ENCODE measurements at regions not wholly inside any gene's neighbourhood (a gene's known extent, or its start where the extent isn't known, plus 50 kb on each side); places are given as distances from the start of the nearest gene placed in this dataset.

DNA sequence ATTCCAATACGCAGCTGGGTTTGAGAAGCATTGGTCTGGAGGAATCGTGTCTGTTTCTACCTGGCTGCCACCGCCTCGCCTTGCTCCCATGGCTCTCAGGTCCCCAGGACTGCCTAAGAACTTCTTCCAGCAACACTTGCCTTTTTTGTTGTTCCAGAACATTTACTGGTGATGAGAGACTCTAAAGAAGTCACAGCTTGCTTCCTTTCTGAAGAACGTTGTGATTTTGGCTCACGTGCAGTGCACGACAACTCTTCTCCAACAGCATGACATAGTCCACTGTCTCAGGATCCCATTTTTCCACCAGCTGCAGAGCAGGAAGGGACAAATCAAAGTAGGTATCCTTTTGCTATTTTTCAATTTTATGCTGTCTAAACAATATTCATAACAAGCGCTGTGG, 940.9 kb downstream of the SLC4A3 start:
- TF ChIP-seq CTCF (IDR thresholded peaks at IDR 0.05): no peak
- TF ChIP-seq ZFX (IDR thresholded peaks at IDR 0.05; ENCODE audit: borderline replicate concordance): no peak
- no peak overlapping the region for H3K27ac ChIP-seq

DNA sequence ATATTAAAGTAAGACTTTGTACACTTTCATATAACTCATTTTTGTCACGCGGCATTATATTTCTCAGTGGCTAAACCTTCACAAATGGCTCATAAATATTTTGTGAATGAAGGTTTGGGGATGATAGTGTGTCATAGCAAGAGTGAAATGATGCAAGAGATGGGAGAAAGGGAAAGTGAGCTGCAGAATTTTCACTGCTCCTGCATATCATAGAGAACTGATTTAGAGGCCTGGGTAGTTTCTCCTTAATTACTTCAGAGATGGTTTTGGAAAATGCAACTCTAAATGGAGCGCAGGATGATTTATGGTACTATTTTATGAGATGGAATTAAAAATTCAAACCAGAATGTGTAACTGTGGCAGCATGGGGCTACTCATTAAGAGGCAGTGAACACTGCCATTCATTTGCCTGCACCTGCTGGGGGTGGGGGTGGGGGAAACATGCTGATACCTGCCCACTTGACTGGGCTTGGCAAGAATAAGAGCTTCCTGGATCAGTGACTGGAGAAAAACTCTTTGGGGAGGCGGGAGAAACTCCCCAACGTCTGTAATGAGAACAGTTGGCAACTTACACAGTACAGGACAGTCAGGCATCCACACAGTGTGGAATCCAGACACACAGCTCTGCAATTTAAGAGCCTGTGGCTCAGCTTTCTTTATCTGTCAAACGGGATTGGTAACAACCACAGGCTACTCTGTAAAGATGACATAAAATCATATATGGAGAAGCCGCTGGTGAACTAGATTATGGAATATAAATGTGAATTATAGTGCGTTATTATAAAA, 941.9 kb downstream of the SLC4A3 start:
- H3K27ac ChIP-seq: no peak overlapping the region

DNA sequence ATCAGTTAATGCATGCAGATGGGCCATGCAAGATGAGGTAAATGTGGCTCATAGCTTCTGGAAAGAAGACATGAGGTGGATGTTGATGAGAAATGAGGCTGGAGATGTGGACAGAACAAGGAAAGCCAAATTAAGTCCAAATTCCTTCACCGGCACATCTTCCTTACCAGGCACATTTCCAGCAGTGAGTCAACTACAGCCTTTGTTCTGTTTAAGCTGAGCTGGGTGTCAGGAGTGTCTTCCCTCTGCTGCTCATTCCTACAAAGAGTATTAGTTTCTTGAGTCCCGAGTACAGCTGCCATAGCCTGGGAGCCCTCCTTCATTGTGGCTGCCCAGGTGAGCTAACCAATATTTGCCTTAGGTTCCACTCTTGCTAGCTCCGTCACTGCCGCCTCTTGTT, 945.0 kb downstream of the SLC4A3 start:
- no peak for TF ChIP-seq CTCF (IDR thresholded peaks at IDR 0.05)
- no peak for TF ChIP-seq ZFX (IDR thresholded peaks at IDR 0.05; ENCODE audit: borderline replicate concordance)
- H3K27ac ChIP-seq: no peak overlapping the region

More for the DNA sequence above, 941.9 kb downstream of the SLC4A3 start:
- TF ChIP-seq ZFX (IDR thresholded peaks at IDR 0.05; ENCODE audit: borderline replicate concordance) (no peak), CTCF (IDR thresholded peaks at IDR 0.05) (no peak)

DNA sequence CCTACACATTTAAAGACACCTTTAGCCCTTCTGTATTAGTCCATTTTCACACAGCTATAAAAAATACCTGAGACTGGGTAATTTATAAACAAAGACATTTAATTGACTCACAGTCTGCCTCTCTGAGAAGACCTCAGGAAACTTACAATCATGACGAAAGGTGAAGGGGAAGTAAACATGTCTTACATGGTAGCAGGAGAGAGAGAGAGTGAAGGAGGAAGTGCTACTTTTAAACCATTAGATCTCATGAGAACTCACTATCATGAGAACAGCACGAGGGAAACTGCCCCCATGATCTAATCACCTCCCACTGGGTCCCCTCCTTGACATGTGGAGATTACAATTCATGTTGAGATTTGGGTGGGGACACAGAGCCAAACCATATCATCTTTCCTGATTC, 946.6 kb downstream of the SLC4A3 start:
- H3K27ac ChIP-seq: no peak overlapping the region
- TF ChIP-seq CTCF (IDR thresholded peaks at IDR 0.05) (no peak), ZFX (IDR thresholded peaks at IDR 0.05; ENCODE audit: borderline replicate concordance) (no peak)

- H3K27ac ChIP-seq: no peak overlapping the region
- TF ChIP-seq CTCF (IDR thresholded peaks at IDR 0.05): no peak
- TF ChIP-seq ZFX (IDR thresholded peaks at IDR 0.05; ENCODE audit: borderline replicate concordance): no peak
Observed at GRCh38 chr2:220575963-220576362, 948.5 kb downstream of the SLC4A3 start.

GRCh38 chr2:220579452-220579851, 952.0 kb downstream of the SLC4A3 start:
- no peak overlapping the region for H3K27ac ChIP-seq
- TF ChIP-seq CTCF (IDR thresholded peaks at IDR 0.05) (no peak), ZFX (IDR thresholded peaks at IDR 0.05; ENCODE audit: borderline replicate concordance) (no peak)

DNA sequence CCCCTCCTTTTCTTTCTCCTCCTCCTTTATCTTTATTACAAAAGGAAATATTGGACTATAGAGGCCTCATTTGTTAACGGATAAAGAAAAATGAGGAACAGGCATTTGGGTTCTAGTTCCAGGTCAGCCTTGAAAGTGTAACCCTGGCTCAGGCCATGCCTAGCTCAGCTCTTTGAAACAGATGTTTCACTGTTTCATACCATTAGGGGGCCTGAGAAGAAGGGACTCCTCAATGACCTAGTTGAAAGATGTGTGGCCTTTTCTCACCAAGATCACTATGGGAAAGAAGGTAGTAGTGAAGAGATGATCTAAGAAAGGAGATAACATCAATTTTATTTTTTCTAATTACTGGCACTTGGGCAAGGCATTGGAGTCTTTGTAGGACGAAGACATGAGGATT, 952.7 kb downstream of the SLC4A3 start:
- H3K27ac ChIP-seq: no peak overlapping the region
- TF ChIP-seq CTCF (IDR thresholded peaks at IDR 0.05): no peak

Data from 22Rv1 (cell line).